ENCODE measurements at regions not wholly inside any gene's neighbourhood (a gene's known extent, or its start where the extent isn't known, plus 50 kb on each side); places are given as distances from the start of the nearest gene placed in this dataset.

- CTCF ChIA-PET: interaction anchor here (0.5 kb wide), 1 partner anchor 47 kb away, joined by 3 read pairs; no protein-coding TSS in a partner anchor
- Mint-ChIP-seq H3K9me3 (ENCODE audit: unreplicated experiment) (no peaks in the 10 kb centered on the region), H3K27me3 (ENCODE audit: insufficient read depth, unreplicated experiment) (no peaks in the 10 kb centered on the region), H3K36me3 (ENCODE audit: insufficient read depth, unreplicated experiment) (no peaks in the 10 kb centered on the region), H3K4me1 (ENCODE audit: insufficient read depth, unreplicated experiment) (peaks cover 10% of the 10 kb centered on the region), H3K27ac (ENCODE audit: low read depth, unreplicated experiment) (no peak overlapping the region), H3K4me3 (ENCODE audit: unreplicated experiment) (no peak overlapping the region)
- intact Hi-C loops (cut with micrococcal nuclease): no loop called here
- no TSS peak for BruUV-seq (replicated peaks)
- no peak for DNase-seq (ENCODE audit: unreplicated experiment)
- no peak for TF ChIP-seq CTCF (IDR thresholded peaks at IDR 0.05; ENCODE audit: unreplicated experiment)
- POLR2A ChIA-PET: no interaction called here
These were observed 181.1 kb upstream of the STXBP5 start for GRCh38 chr6:147023148-147023547.

GRCh38 chr6:147023581-147023980 lies 180.6 kb upstream of the STXBP5 start:
- no peak for TF ChIP-seq CTCF (IDR thresholded peaks at IDR 0.05; ENCODE audit: unreplicated experiment)
- H3K27ac Mint-ChIP-seq (ENCODE audit: low read depth, unreplicated experiment): no peak overlapping the region
- no peaks in the 10 kb centered on the region for H3K36me3 Mint-ChIP-seq (ENCODE audit: insufficient read depth, unreplicated experiment)
- H3K9me3 Mint-ChIP-seq (ENCODE audit: unreplicated experiment): no peaks in the 10 kb centered on the region
- no peak overlapping the region for H3K4me3 Mint-ChIP-seq (ENCODE audit: unreplicated experiment)
- BruUV-seq (replicated peaks): no TSS peak
- no peak for DNase-seq (ENCODE audit: unreplicated experiment)
- intact Hi-C loops (cut with micrococcal nuclease): no loop called here
- CTCF ChIA-PET: interaction anchor here (0.7 kb wide), 1 partner anchor 93 kb away, joined by 3 read pairs; no protein-coding TSS in a partner anchor
- POLR2A ChIA-PET: no interaction called here
- no peaks in the 10 kb centered on the region for H3K27me3 Mint-ChIP-seq (ENCODE audit: insufficient read depth, unreplicated experiment)
- H3K4me1 Mint-ChIP-seq (ENCODE audit: insufficient read depth, unreplicated experiment): peaks cover 10% of the 10 kb centered on the region

- BruUV-seq (replicated peaks): no TSS peak
- no peak for TF ChIP-seq CTCF (IDR thresholded peaks at IDR 0.05; ENCODE audit: unreplicated experiment)
- Mint-ChIP-seq H3K4me3 (ENCODE audit: unreplicated experiment) (no peak overlapping the region), H3K9me3 (ENCODE audit: unreplicated experiment) (no peaks in the 10 kb centered on the region), H3K4me1 (ENCODE audit: insufficient read depth, unreplicated experiment) (peaks cover 6% of the 10 kb centered on the region), H3K27me3 (ENCODE audit: insufficient read depth, unreplicated experiment) (no peaks in the 10 kb centered on the region), H3K36me3 (ENCODE audit: insufficient read depth, unreplicated experiment) (no peaks in the 10 kb centered on the region), H3K27ac (ENCODE audit: low read depth, unreplicated experiment) (no peak overlapping the region)
- intact Hi-C loops (cut with micrococcal nuclease): no loop called here
- DNase-seq (ENCODE audit: unreplicated experiment): no peak
- ChIA-PET CTCF (no interaction called here), POLR2A (interaction anchor here (0.7 kb wide), 1 partner anchor 107 kb away, joined by 3 read pairs; no protein-coding TSS in a partner anchor)
These were observed 174.3 kb upstream of the STXBP5 start for GRCh38 chr6:147029923-147030322.

- no peak for TF ChIP-seq CTCF (IDR thresholded peaks at IDR 0.05; ENCODE audit: unreplicated experiment)
- Mint-ChIP-seq H3K27ac (ENCODE audit: low read depth, unreplicated experiment) (no peak overlapping the region), H3K36me3 (ENCODE audit: insufficient read depth, unreplicated experiment) (no peaks in the 10 kb centered on the region), H3K4me3 (ENCODE audit: unreplicated experiment) (no peak overlapping the region), H3K9me3 (ENCODE audit: unreplicated experiment) (no peaks in the 10 kb centered on the region), H3K27me3 (ENCODE audit: insufficient read depth, unreplicated experiment) (no peaks in the 10 kb centered on the region), H3K4me1 (ENCODE audit: insufficient read depth, unreplicated experiment) (peaks cover 6% of the 10 kb centered on the region)
- intact Hi-C loops (cut with micrococcal nuclease): no loop called here
- BruUV-seq (replicated peaks): no TSS peak
- DNase-seq (ENCODE audit: unreplicated experiment): peak; percentile 16
- CTCF ChIA-PET: interaction anchor here (0.7 kb wide), 1 partner anchor 9 kb away, joined by 3 read pairs; no protein-coding TSS in a partner anchor
- POLR2A ChIA-PET: interaction anchor here (0.8 kb wide), 1 partner anchor 8 kb away, joined by 3 read pairs; no protein-coding TSS in a partner anchor
These were observed 170.9 kb upstream of the STXBP5 start for GRCh38 chr6:147033267-147033666.

Data from MCF 10A (cell line).